Lower lobe of right lung (tissue), 2 donors: ENCODE measurements at regions not wholly inside any gene's neighbourhood (a gene's known extent, or its start where the extent isn't known, plus 50 kb on each side); places are given as distances from the start of the nearest gene placed in this dataset.

ENCODE experiments used
- ATAC-seq, 2 donors: fragments of 200-7000 bp; cut with Tn5 transposase; one replicate each; pipeline ENCODE4 v1.9.1; 2020 to 2022; ENCODE audit warnings: mild to moderate bottlenecking in 2 of 2, moderate library complexity in 2 of 2
- DNase-seq: peaks from one replicate; pipeline ENCODE4 v3.0.0-alpha.2; 2020
- H3K27ac ChIP-seq: fragments of 200-600 bp; one replicate; pipeline ENCODE4 v1.8.0; 2022
- H3K27me3 ChIP-seq: fragments of 200-600 bp; one replicate; pipeline ENCODE4 v1.8.0; 2022; ENCODE audit warnings: low read depth
- H3K36me3 ChIP-seq: fragments of 200-600 bp; one replicate; pipeline ENCODE4 v1.8.0; 2022; ENCODE audit warnings: mild to moderate bottlenecking
- H3K4me1 ChIP-seq: fragments of 200-600 bp; one replicate; pipeline ENCODE4 v1.8.0; 2022
- H3K4me3 ChIP-seq: fragments of 200-600 bp; one replicate; pipeline ENCODE4 v1.8.0; 2022; ENCODE audit warnings: mild to moderate bottlenecking
- H3K9me3 ChIP-seq: fragments of 200-600 bp; one replicate; pipeline ENCODE4 v1.8.0; 2022
- CTCF ChIP-seq: fragments of 200-600 bp; IDR thresholded peaks from one replicate; pipeline ENCODE4 v1.8.0; 2022; ENCODE audit warnings: antibody characterized with exemption, mild to moderate bottlenecking
- intact Hi-C: fragments of 100-400 bp; cut with DNase I; formaldehyde crosslinking; loops from one replicate; pipeline ENCODE4 v1.11.0; 2022
- donor health status: DM: no; HTN: yes; CAD: no; lungs with severe emphysema.

GRCh38 chr13:47168618-47169017 is 271.8 kb upstream of the HTR2A start:
- TF ChIP-seq CTCF: no peak
- H3K27ac ChIP-seq: no peak overlapping the region
- no peaks in the 10 kb centered on the region for H3K4me1 ChIP-seq
- no peaks in the 10 kb centered on the region for H3K27me3 ChIP-seq
- no peak for DNase-seq
- no peaks in the 10 kb centered on the region for H3K36me3 ChIP-seq
- ATAC-seq: no peak
- H3K9me3 ChIP-seq: no peaks in the 10 kb centered on the region
- no peak overlapping the region for H3K4me3 ChIP-seq
- intact Hi-C loops: no loop called here

GRCh38 chr13:47168066-47168465 is 271.2 kb upstream of the HTR2A start:
- H3K36me3 ChIP-seq: no peaks in the 10 kb centered on the region
- no peak for DNase-seq

GRCh38 chr13:47166336-47166735 is 269.5 kb upstream of the HTR2A start:
- no peaks in the 10 kb centered on the region for H3K36me3 ChIP-seq
- H3K27ac ChIP-seq: no peak overlapping the region
- no peaks in the 10 kb centered on the region for H3K27me3 ChIP-seq
- H3K9me3 ChIP-seq: no peaks in the 10 kb centered on the region
- no peaks in the 10 kb centered on the region for H3K4me1 ChIP-seq
- intact Hi-C loops: no loop called here
- ATAC-seq: no peak
- no peak overlapping the region for H3K4me3 ChIP-seq
- TF ChIP-seq CTCF: no peak
- DNase-seq: no peak

More at GRCh38 chr13:47168066-47168465, 271.2 kb upstream of the HTR2A start:
- H3K4me1 ChIP-seq: no peaks in the 10 kb centered on the region
- H3K4me3 ChIP-seq: no peak overlapping the region
- intact Hi-C loops: no loop called here
- no peak overlapping the region for H3K27ac ChIP-seq
- no peaks in the 10 kb centered on the region for H3K27me3 ChIP-seq
- ATAC-seq: no peak
- TF ChIP-seq CTCF: no peak
- H3K9me3 ChIP-seq: no peaks in the 10 kb centered on the region

- no peak for TF ChIP-seq CTCF
- Histone ChIP-seq H3K4me1 (no peaks in the 10 kb centered on the region), H3K4me3 (no peak overlapping the region), H3K27me3 (no peaks in the 10 kb centered on the region), H3K36me3 (no peaks in the 10 kb centered on the region), H3K27ac (no peak overlapping the region), H3K9me3 (no peaks in the 10 kb centered on the region)
- intact Hi-C loops: no loop called here
- ATAC-seq (peak in 1 of 2 donors; percentile 13), DNase-seq (peak; percentile 40)
Measured at GRCh38 chr13:47159853-47160550, 263.1 kb upstream of the HTR2A start.

- no peak for DNase-seq
- no peak for ATAC-seq
- intact Hi-C loops: no loop called here
Measured at GRCh38 chr13:47158593-47158992, 261.7 kb upstream of the HTR2A start.

More at GRCh38 chr13:47158593-47158992, 261.7 kb upstream of the HTR2A start:
- Histone ChIP-seq H3K4me3 (no peak overlapping the region), H3K36me3 (no peaks in the 10 kb centered on the region), H3K27me3 (no peaks in the 10 kb centered on the region), H3K4me1 (no peaks in the 10 kb centered on the region), H3K27ac (no peak overlapping the region), H3K9me3 (no peaks in the 10 kb centered on the region)
- TF ChIP-seq CTCF: no peak
